ENCODE measurements at regions not wholly inside any gene's neighbourhood (a gene's known extent, or its start where the extent isn't known, plus 50 kb on each side); places are given as distances from the start of the nearest gene placed in this dataset.

DNA sequence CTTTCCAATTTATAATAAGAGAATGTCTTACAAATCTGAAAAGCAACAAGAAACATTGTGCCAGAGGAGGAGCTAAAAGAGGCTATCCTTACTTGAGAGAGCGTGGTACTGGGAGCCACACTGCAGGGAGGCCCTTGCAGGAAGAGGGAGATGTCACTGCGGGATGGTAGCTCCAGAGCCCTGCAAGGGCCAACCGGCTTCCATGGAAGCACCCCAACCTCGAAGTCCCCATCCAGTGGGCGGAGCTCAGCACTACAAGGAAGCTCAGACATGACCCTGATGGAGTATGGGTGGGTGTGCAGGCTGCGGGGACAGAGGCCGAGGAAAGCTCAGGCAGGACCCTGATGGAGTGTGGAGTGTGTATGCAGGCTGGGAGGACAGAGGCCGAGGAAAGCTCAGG lies 57.8 kb upstream of the RPS6KA2 start:
- no peaks in the 10 kb centered on the region for H3K9me3 Mint-ChIP-seq
- peaks cover 8% of the 10 kb centered on the region for H3K4me1 Mint-ChIP-seq (ENCODE audit: unreplicated experiment)
- no peak for DNase-seq (ENCODE audit: extremely low spot score, unreplicated experiment)
- peaks cover 17% of the 10 kb centered on the region for H3K27me3 Mint-ChIP-seq
- TF ChIP-seq, protein P1, sequence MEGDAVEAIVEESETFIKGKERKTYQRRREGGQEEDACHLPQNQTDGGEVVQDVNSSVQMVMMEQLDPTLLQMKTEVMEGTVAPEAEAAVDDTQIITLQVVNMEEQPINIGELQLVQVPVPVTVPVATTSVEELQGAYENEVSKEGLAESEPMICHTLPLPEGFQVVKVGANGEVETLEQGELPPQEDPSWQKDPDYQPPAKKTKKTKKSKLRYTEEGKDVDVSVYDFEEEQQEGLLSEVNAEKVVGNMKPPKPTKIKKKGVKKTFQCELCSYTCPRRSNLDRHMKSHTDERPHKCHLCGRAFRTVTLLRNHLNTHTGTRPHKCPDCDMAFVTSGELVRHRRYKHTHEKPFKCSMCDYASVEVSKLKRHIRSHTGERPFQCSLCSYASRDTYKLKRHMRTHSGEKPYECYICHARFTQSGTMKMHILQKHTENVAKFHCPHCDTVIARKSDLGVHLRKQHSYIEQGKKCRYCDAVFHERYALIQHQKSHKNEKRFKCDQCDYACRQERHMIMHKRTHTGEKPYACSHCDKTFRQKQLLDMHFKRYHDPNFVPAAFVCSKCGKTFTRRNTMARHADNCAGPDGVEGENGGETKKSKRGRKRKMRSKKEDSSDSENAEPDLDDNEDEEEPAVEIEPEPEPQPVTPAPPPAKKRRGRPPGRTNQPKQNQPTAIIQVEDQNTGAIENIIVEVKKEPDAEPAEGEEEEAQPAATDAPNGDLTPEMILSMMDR (conservative IDR thresholded peaks at IDR 0.05), result no peak
- H3K4me3 Mint-ChIP-seq, result no peak overlapping the region
- no peak overlapping the region for H3K27ac Mint-ChIP-seq
- H3K36me3 Mint-ChIP-seq, result no peaks in the 10 kb centered on the region

DNA sequence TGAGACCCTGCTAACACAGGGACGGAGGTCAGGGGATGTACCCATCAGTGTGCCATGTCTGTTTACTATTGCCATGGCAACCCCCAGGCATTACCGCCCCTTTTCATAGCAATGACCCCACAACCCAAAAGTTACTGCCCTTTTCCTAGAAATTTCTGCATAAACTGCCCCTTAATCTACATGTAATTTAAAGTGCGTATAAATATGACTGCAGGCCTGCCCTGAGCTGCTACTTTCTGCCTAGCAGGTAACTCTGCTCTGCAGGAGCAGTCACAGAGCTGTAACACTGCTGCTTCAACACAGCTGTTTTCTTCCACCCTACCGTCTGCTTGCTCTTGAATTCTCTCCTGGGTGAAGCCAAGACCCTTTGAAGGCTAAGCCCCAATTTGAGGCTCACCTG lies 57.1 kb upstream of the RPS6KA2 start:
- Mint-ChIP-seq H3K27me3 (peaks cover 17% of the 10 kb centered on the region), H3K9me3 (no peaks in the 10 kb centered on the region), H3K36me3 (no peaks in the 10 kb centered on the region), H3K27ac (no peak overlapping the region), H3K4me3 (no peak overlapping the region), H3K4me1 (ENCODE audit: unreplicated experiment) (peaks cover 8% of the 10 kb centered on the region)
- DNase-seq (ENCODE audit: extremely low spot score, unreplicated experiment), result no peak
- TF ChIP-seq, protein P1 (conservative IDR thresholded peaks at IDR 0.05), result no peak

DNA sequence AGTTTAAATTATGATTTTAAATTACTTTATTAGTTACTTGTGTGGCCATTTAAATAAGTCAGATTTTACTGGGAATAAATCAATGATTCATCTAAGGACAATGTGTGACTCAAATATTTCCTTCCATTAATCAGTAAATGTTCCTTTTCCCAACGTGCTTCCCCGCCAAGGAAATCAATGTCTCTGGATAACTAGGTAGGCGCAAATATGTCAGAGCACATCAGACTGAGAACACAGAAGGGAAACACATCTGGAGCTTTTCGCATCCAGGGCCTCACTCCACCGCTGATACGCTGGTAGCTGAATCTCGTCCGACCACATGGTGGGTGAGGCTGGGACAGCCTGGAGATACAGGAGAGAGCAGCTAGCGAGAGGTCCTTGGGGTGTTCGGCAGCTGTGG lies 56.4 kb upstream of the RPS6KA2 start:
- H3K4me1 Mint-ChIP-seq (ENCODE audit: unreplicated experiment), result peaks cover 10% of the 10 kb centered on the region
- H3K4me3 Mint-ChIP-seq, result no peak overlapping the region
- TF ChIP-seq, protein P1 (conservative IDR thresholded peaks at IDR 0.05), result no peak
- H3K36me3 Mint-ChIP-seq, result no peaks in the 10 kb centered on the region
- DNase-seq (ENCODE audit: extremely low spot score, unreplicated experiment), result no peak
- H3K27ac Mint-ChIP-seq, result no peak overlapping the region
- H3K9me3 Mint-ChIP-seq, result no peaks in the 10 kb centered on the region
- H3K27me3 Mint-ChIP-seq, result peaks cover 17% of the 10 kb centered on the region

DNA sequence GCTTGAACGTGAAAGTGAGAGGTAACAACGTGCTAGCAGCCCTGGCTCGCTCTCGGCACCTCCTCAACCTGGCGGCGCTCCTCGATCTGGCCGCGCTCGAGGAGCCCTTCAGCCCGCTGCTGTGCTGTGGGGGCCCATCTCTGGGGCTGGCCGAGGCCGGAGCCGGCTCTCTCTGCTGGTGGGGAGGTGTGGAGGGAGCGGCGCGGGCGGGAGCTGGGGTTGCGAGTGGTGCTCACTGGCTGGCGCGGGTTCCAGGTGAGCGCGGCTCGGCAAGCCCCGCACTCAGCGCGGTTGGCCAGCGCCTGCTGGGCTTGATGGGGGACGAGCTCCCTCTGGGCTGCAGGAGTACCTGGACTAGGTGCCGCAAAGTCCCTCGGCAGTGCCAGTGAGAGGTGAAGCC lies 52.5 kb upstream of the RPS6KA2 start:
- Mint-ChIP-seq H3K4me1 (ENCODE audit: unreplicated experiment) (peaks cover 6% of the 10 kb centered on the region), H3K27ac (no peak overlapping the region), H3K9me3 (peaks cover 6% of the 10 kb centered on the region), H3K4me3 (no peak overlapping the region), H3K27me3 (no peaks in the 10 kb centered on the region), H3K36me3 (peaks cover 6% of the 10 kb centered on the region)
- TF ChIP-seq, protein P1 (conservative IDR thresholded peaks at IDR 0.05), result no peak
- DNase-seq (ENCODE audit: extremely low spot score, unreplicated experiment), result no peak

DNA sequence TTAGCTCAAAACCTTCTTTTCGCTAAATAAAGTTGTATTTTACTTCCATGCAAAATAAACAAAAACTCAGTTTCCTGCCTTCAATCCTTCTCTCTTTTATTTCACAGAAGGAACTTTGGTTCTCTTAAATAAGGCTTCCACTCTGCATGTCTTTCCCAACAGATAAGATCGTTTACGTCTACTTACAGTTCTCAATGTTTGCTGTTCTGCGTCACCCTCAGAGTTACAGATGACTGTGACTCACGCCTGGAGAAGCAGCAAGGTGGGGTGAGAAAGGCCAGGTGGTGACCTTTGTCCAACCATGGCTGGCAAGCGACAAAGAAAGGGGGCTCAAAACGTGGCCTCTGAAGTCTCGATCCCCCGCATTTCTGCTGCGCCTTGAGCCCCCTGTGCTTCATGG lies 51.4 kb upstream of the RPS6KA2 start:
- Mint-ChIP-seq H3K4me1 (ENCODE audit: unreplicated experiment) (peaks cover 13% of the 10 kb centered on the region), H3K27ac (peak overlapping the region; percentile 42), H3K9me3 (peaks cover 6% of the 10 kb centered on the region), H3K27me3 (no peaks in the 10 kb centered on the region), H3K36me3 (peaks cover 6% of the 10 kb centered on the region), H3K4me3 (no peak overlapping the region)
- TF ChIP-seq, protein P1 (conservative IDR thresholded peaks at IDR 0.05), result no peak
- DNase-seq (ENCODE audit: extremely low spot score, unreplicated experiment), result no peak

DNA sequence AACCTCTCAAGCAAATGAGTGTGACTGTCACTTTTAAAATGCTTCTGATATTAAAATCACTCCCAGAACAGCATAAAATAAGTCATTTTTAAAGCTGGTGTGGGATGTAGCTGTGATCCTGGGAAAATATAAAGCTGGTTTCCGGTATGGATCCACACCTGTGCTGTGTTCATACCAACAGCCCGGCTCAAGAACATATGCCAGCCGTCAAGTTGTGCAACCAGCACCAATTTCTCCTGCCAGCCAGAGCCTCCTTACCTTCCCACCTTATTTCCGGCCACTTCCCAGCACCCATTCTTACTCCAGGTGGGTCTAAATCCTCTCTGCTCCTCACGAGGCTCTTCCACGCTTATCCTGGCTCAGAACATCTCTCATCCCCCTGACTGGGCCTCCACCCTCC lies 50.9 kb upstream of the RPS6KA2 start:
- no peak for DNase-seq (ENCODE audit: extremely low spot score, unreplicated experiment)
- Mint-ChIP-seq H3K4me3 (no peak overlapping the region), H3K4me1 (ENCODE audit: unreplicated experiment) (peaks cover 13% of the 10 kb centered on the region), H3K36me3 (peaks cover 6% of the 10 kb centered on the region), H3K27ac (peak overlapping the region; percentile 42), H3K9me3 (peaks cover 6% of the 10 kb centered on the region), H3K27me3 (no peaks in the 10 kb centered on the region)
- TF ChIP-seq, protein P1 (conservative IDR thresholded peaks at IDR 0.05), result no peak
